ENCODE measurements at regions not wholly inside any gene's neighbourhood (a gene's known extent, or its start where the extent isn't known, plus 50 kb on each side); places are given as distances from the start of the nearest gene placed in this dataset.
"Not testable (repeated sequence)": the region's sequence is repeated elsewhere in the genome, so short reads cannot be mapped to it uniquely, and the experiment has no call there.

DNA sequence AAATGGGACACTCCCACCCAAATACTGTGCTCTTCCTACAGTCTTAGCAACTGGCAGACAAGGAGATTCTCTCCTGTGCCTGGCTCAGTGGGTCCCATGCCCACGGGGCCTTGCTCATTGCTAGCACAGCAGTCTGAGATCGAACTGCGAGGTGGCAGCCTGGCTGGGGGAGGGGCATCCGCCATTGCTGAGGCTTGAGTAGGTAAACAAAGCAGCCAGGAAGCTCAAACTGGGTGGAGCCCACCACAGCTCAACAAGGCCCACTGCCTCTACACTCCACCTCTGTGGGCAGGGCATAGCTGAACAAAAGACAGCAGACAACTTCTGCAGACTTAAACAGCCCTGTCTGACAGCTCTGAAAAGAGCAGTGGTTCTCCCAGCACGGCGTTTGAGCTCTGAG, 174.8 kb downstream of the COL12A1 start:
- not testable (repeated sequence) for DNase-seq (ENCODE audit: low spot score); H3K9me3 Mint-ChIP-seq (ENCODE audit: low read depth); H3K27ac Mint-ChIP-seq (ENCODE audit: unreplicated experiment); H3K27me3 Mint-ChIP-seq (ENCODE audit: low read depth); H3K36me3 Mint-ChIP-seq (ENCODE audit: low read depth); H3K4me3 Mint-ChIP-seq (ENCODE audit: unreplicated experiment)
- peaks cover 32% of the 10 kb centered on the region for H3K4me1 Mint-ChIP-seq (ENCODE audit: low read depth)

- no peak for DNase-seq (ENCODE audit: low spot score)
- H3K27me3 Mint-ChIP-seq (ENCODE audit: low read depth) = no peaks in the 10 kb centered on the region
- peaks cover 3% of the 10 kb centered on the region for H3K36me3 Mint-ChIP-seq (ENCODE audit: low read depth)
- H3K27ac Mint-ChIP-seq (ENCODE audit: unreplicated experiment) = no peak overlapping the region
- H3K9me3 Mint-ChIP-seq (ENCODE audit: low read depth) = peaks cover 5% of the 10 kb centered on the region
- H3K4me1 Mint-ChIP-seq (ENCODE audit: low read depth) = peaks cover 34% of the 10 kb centered on the region
- H3K4me3 Mint-ChIP-seq (ENCODE audit: unreplicated experiment) = no peak overlapping the region
- TF ChIP-seq CTCF (IDR thresholded peaks at IDR 0.05) = no peak
Observed at GRCh38 chr6:75029333-75029732, 176.5 kb downstream of the COL12A1 start.

DNA sequence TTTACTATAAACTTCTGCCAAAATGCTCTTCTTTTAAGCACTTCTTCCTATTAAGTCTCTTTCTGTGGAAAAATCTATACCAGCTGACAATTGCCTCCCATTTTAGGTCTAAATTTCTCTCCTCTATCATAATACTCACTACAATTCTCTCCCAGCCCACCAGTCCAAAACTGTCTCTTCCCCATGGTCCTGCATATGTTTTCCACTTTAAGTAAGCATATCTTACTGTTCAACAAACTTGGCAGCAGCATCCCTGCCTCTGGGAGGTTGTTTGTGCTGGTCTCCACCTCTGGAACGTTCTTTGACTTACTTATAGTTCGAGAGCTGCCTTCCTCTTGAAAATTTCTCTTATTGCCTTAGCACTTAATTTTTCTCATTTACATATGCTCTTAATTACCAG, 180.5 kb downstream of the COL12A1 start:
- Mint-ChIP-seq H3K4me1 (ENCODE audit: low read depth) (peaks cover 50% of the 10 kb centered on the region), H3K27ac (ENCODE audit: unreplicated experiment) (peak overlapping the region; percentile 64), H3K4me3 (ENCODE audit: unreplicated experiment) (no peak overlapping the region), H3K36me3 (ENCODE audit: low read depth) (no peaks in the 10 kb centered on the region), H3K27me3 (ENCODE audit: low read depth) (no peaks in the 10 kb centered on the region), H3K9me3 (ENCODE audit: low read depth) (no peaks in the 10 kb centered on the region)
- DNase-seq (ENCODE audit: low spot score) = no peak
- TF ChIP-seq CTCF (IDR thresholded peaks at IDR 0.05) = no peak

GRCh38 chr6:75024828-75025227, 181.0 kb downstream of the COL12A1 start:
- H3K27me3 Mint-ChIP-seq (ENCODE audit: low read depth) = no peaks in the 10 kb centered on the region
- H3K36me3 Mint-ChIP-seq (ENCODE audit: low read depth) = no peaks in the 10 kb centered on the region
- TF ChIP-seq CTCF (IDR thresholded peaks at IDR 0.05) = no peak
- no peak for DNase-seq (ENCODE audit: low spot score)
- H3K4me3 Mint-ChIP-seq (ENCODE audit: unreplicated experiment) = no peak overlapping the region
- peak overlapping the region; percentile 58 for H3K27ac Mint-ChIP-seq (ENCODE audit: unreplicated experiment)
- H3K9me3 Mint-ChIP-seq (ENCODE audit: low read depth) = no peaks in the 10 kb centered on the region
- H3K4me1 Mint-ChIP-seq (ENCODE audit: low read depth) = peaks cover 56% of the 10 kb centered on the region

- H3K4me3 Mint-ChIP-seq (ENCODE audit: unreplicated experiment) = no peak overlapping the region
- TF ChIP-seq CTCF (IDR thresholded peaks at IDR 0.05) = no peak
- DNase-seq (ENCODE audit: low spot score) = no peak
- H3K4me1 Mint-ChIP-seq (ENCODE audit: low read depth) = peaks cover 46% of the 10 kb centered on the region
- peaks cover 3% of the 10 kb centered on the region for H3K9me3 Mint-ChIP-seq (ENCODE audit: low read depth)
- H3K27ac Mint-ChIP-seq (ENCODE audit: unreplicated experiment) = peak overlapping the region; percentile 53
- H3K36me3 Mint-ChIP-seq (ENCODE audit: low read depth) = no peaks in the 10 kb centered on the region
- no peaks in the 10 kb centered on the region for H3K27me3 Mint-ChIP-seq (ENCODE audit: low read depth)
Observed at GRCh38 chr6:75023634-75024033, 182.2 kb downstream of the COL12A1 start.

DNA sequence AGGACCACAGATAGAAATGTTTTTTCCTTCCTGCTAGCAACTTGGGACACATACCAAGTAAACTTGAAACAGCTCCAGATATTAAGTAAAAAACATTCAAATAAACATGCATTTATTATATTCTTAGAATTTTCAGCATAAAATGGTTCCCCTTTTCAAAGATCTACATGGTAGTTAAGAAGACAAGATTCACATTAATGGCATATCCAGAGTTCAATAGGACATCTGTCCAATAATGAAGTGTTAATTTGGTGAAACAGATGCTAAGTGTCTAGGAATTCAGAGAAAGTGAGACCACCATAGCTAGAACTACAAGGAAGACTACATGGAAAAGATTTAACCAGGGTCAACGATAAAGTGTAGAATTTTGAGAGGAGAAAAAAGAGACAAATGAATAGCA, 184.9 kb downstream of the COL12A1 start:
- Mint-ChIP-seq H3K27me3 (ENCODE audit: low read depth) (no peaks in the 10 kb centered on the region), H3K27ac (ENCODE audit: unreplicated experiment) (no peak overlapping the region), H3K36me3 (ENCODE audit: low read depth) (no peaks in the 10 kb centered on the region), H3K9me3 (ENCODE audit: low read depth) (peaks cover 9% of the 10 kb centered on the region), H3K4me3 (ENCODE audit: unreplicated experiment) (no peak overlapping the region), H3K4me1 (ENCODE audit: low read depth) (peaks cover 43% of the 10 kb centered on the region)
- no peak for TF ChIP-seq CTCF (IDR thresholded peaks at IDR 0.05)
- no peak for DNase-seq (ENCODE audit: low spot score)

Data from chondrocyte (in vitro differentiated cells).